ENCODE measurements at regions not wholly inside any gene's neighbourhood (a gene's known extent, or its start where the extent isn't known, plus 50 kb on each side); places are given as distances from the start of the nearest gene placed in this dataset.

DNA sequence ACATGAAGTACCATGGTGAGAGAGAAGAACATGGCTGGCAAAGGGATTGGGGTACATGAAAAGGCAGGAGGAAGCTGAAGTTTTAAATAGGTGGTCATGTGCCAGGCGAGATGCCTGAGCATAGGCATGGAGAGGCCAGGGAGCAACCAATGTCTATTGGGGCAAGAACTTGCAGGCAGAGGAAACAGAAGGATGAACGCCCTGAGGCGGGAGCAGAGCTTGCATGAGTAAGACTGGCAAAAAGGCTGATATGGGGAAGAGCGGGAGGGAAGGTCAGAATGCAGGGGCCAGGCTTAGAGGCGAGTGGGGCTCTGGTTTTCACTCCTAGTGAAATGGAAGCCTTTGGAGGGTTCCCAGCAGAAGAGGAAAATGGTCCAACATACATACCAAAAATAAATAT is 52.5 kb upstream of the VSTM5 start:
- no peak overlapping the region for H3K4me3 ChIP-seq
- no peak overlapping the region for H3K27ac ChIP-seq
- TF ChIP-seq POLR2AphosphoS5 (IDR thresholded peaks at IDR 0.05; ENCODE audit: borderline replicate concordance, low read depth, low read length): no peak
- H3K36me3 ChIP-seq (ENCODE audit: insufficient read depth, low read length): no peaks in the 10 kb centered on the region
- H3K9me3 ChIP-seq (ENCODE audit: low read depth, low read length): no peaks in the 10 kb centered on the region
- no peak for DNase-seq (ENCODE audit: low read depth, low spot score)
- no peak overlapping the region for H3K9ac ChIP-seq (ENCODE audit: insufficient read length)

GRCh38 chr11:93903989-93904388 is 53.6 kb upstream of the VSTM5 start:
- no peak for TF ChIP-seq EZH2 (IDR thresholded peaks at IDR 0.05)
- no peak for TF ChIP-seq FOXP2 (optimal IDR thresholded peaks at IDR 0.05; ENCODE audit: control extremely low read depth, extremely low read length, insufficient read depth)
- no peak for TF ChIP-seq POLR2AphosphoS5 (IDR thresholded peaks at IDR 0.05; ENCODE audit: borderline replicate concordance, low read depth, low read length)
- Histone ChIP-seq H3K9ac (ENCODE audit: insufficient read length) (no peak overlapping the region), H3K27ac (no peak overlapping the region), H3K36me3 (ENCODE audit: insufficient read depth, low read length) (no peaks in the 10 kb centered on the region), H3K4me3 (no peak overlapping the region), H3K9me3 (ENCODE audit: low read depth, low read length) (no peaks in the 10 kb centered on the region)
- DNase-seq (ENCODE audit: low read depth, low spot score): no peak

- Histone ChIP-seq H3K9ac (ENCODE audit: insufficient read length) (no peak overlapping the region), H3K27ac (no peak overlapping the region), H3K9me3 (ENCODE audit: low read depth, low read length) (no peaks in the 10 kb centered on the region), H3K36me3 (ENCODE audit: insufficient read depth, low read length) (no peaks in the 10 kb centered on the region), H3K4me3 (no peak overlapping the region)
- DNase-seq (ENCODE audit: low read depth, low spot score): no peak
- TF ChIP-seq POLR2AphosphoS5 (IDR thresholded peaks at IDR 0.05; ENCODE audit: borderline replicate concordance, low read depth, low read length) (no peak), EZH2 (IDR thresholded peaks at IDR 0.05) (no peak), FOXP2 (optimal IDR thresholded peaks at IDR 0.05; ENCODE audit: control extremely low read depth, extremely low read length, insufficient read depth) (no peak)
Measured at GRCh38 chr11:93904716-93905115, 54.3 kb upstream of the VSTM5 start.

GRCh38 chr11:93905384-93905783 is 55.0 kb upstream of the VSTM5 start:
- DNase-seq (ENCODE audit: low read depth, low spot score): no peak
- TF ChIP-seq FOXP2 (optimal IDR thresholded peaks at IDR 0.05; ENCODE audit: control extremely low read depth, extremely low read length, insufficient read depth) (no peak), EZH2 (IDR thresholded peaks at IDR 0.05) (no peak), POLR2AphosphoS5 (IDR thresholded peaks at IDR 0.05; ENCODE audit: borderline replicate concordance, low read depth, low read length) (no peak)
- H3K36me3 ChIP-seq (ENCODE audit: insufficient read depth, low read length): no peaks in the 10 kb centered on the region
- no peaks in the 10 kb centered on the region for H3K9me3 ChIP-seq (ENCODE audit: low read depth, low read length)
- no peak overlapping the region for H3K27ac ChIP-seq
- no peak overlapping the region for H3K4me3 ChIP-seq
- no peak overlapping the region for H3K9ac ChIP-seq (ENCODE audit: insufficient read length)

GRCh38 chr11:93906486-93906885 is 56.1 kb upstream of the VSTM5 start:
- Histone ChIP-seq H3K9ac (ENCODE audit: insufficient read length) (no peak overlapping the region), H3K9me3 (ENCODE audit: low read depth, low read length) (no peaks in the 10 kb centered on the region), H3K36me3 (ENCODE audit: insufficient read depth, low read length) (no peaks in the 10 kb centered on the region), H3K4me3 (no peak overlapping the region), H3K27ac (no peak overlapping the region)
- TF ChIP-seq EZH2 (IDR thresholded peaks at IDR 0.05) (no peak), FOXP2 (optimal IDR thresholded peaks at IDR 0.05; ENCODE audit: control extremely low read depth, extremely low read length, insufficient read depth) (no peak), POLR2AphosphoS5 (IDR thresholded peaks at IDR 0.05; ENCODE audit: borderline replicate concordance, low read depth, low read length) (no peak)
- DNase-seq (ENCODE audit: low read depth, low spot score): no peak

DNA sequence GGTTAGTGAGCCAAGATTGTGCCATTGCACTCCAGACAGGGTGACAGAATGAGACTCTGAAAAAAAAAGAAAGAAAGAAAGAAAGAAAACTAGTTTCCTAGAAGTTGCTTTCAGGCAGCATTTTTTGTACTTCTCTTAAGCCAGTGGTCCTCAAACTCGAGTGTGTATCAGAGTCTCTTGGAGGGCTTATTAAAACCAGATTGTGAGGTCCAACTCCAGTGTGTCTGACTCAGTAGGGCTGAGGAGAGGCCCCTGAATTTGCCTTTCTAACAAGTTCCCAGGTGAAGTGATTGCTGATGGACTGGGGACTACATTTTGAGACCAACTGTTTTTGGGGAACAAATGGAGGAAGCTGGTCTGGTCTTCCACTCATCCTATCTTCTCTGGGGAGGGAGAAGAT is 57.5 kb upstream of the VSTM5 start:
- DNase-seq (ENCODE audit: low read depth, low spot score): no peak
- Histone ChIP-seq H3K4me3 (no peak overlapping the region), H3K9me3 (ENCODE audit: low read depth, low read length) (no peaks in the 10 kb centered on the region), H3K36me3 (ENCODE audit: insufficient read depth, low read length) (no peaks in the 10 kb centered on the region), H3K27ac (no peak overlapping the region), H3K9ac (ENCODE audit: insufficient read length) (no peak overlapping the region)
- TF ChIP-seq EZH2 (IDR thresholded peaks at IDR 0.05): no peak
- no peak for TF ChIP-seq POLR2AphosphoS5 (IDR thresholded peaks at IDR 0.05; ENCODE audit: borderline replicate concordance, low read depth, low read length)
- no peak for TF ChIP-seq FOXP2 (optimal IDR thresholded peaks at IDR 0.05; ENCODE audit: control extremely low read depth, extremely low read length, insufficient read depth)

- H3K4me3 ChIP-seq: no peak overlapping the region
- no peak overlapping the region for H3K9ac ChIP-seq (ENCODE audit: insufficient read length)
- H3K27ac ChIP-seq: no peak overlapping the region
- no peak for DNase-seq (ENCODE audit: low read depth, low spot score)
- H3K36me3 ChIP-seq (ENCODE audit: insufficient read depth, low read length): no peaks in the 10 kb centered on the region
- H3K9me3 ChIP-seq (ENCODE audit: low read depth, low read length): no peaks in the 10 kb centered on the region
- TF ChIP-seq FOXP2 (optimal IDR thresholded peaks at IDR 0.05; ENCODE audit: control extremely low read depth, extremely low read length, insufficient read depth) (no peak), EZH2 (IDR thresholded peaks at IDR 0.05) (no peak), POLR2AphosphoS5 (IDR thresholded peaks at IDR 0.05; ENCODE audit: borderline replicate concordance, low read depth, low read length) (no peak)
Measured at GRCh38 chr11:93908689-93909088, 58.3 kb upstream of the VSTM5 start.

GRCh38 chr11:93917673-93918072 is 67.3 kb upstream of the VSTM5 start:
- no peaks in the 10 kb centered on the region for H3K36me3 ChIP-seq (ENCODE audit: insufficient read depth, low read length)
- no peak overlapping the region for H3K27ac ChIP-seq
- no peak overlapping the region for H3K4me3 ChIP-seq
- TF ChIP-seq EZH2 (IDR thresholded peaks at IDR 0.05) (no peak), FOXP2 (optimal IDR thresholded peaks at IDR 0.05; ENCODE audit: control extremely low read depth, extremely low read length, insufficient read depth) (no peak), POLR2AphosphoS5 (IDR thresholded peaks at IDR 0.05; ENCODE audit: borderline replicate concordance, low read depth, low read length) (no peak)
- no peaks in the 10 kb centered on the region for H3K9me3 ChIP-seq (ENCODE audit: low read depth, low read length)
- DNase-seq (ENCODE audit: low read depth, low spot score): no peak
- H3K9ac ChIP-seq (ENCODE audit: insufficient read length): no peak overlapping the region

- Histone ChIP-seq H3K9ac (ENCODE audit: insufficient read length) (no peak overlapping the region), H3K27ac (no peak overlapping the region), H3K9me3 (ENCODE audit: low read depth, low read length) (no peaks in the 10 kb centered on the region), H3K36me3 (ENCODE audit: insufficient read depth, low read length) (no peaks in the 10 kb centered on the region), H3K4me3 (no peak overlapping the region)
- TF ChIP-seq EZH2 (IDR thresholded peaks at IDR 0.05): no peak
- no peak for TF ChIP-seq FOXP2 (optimal IDR thresholded peaks at IDR 0.05; ENCODE audit: control extremely low read depth, extremely low read length, insufficient read depth)
- no peak for TF ChIP-seq POLR2AphosphoS5 (IDR thresholded peaks at IDR 0.05; ENCODE audit: borderline replicate concordance, low read depth, low read length)
- peak; percentile 18 for DNase-seq (ENCODE audit: low read depth, low spot score)
Measured at GRCh38 chr11:93921695-93922468, 71.5 kb upstream of the VSTM5 start.

Data from SK-N-MC (cell line).